Activated naive CD8-positive, alpha-beta T cell (primary cell): ENCODE measurements at regions not wholly inside any gene's neighbourhood (a gene's known extent, or its start where the extent isn't known, plus 50 kb on each side); places are given as distances from the start of the nearest gene placed in this dataset.
"Not testable (repeated sequence)": the region's sequence is repeated elsewhere in the genome, so short reads cannot be mapped to it uniquely, and the experiment has no call there.

ENCODE experiments used
- H3K27ac Mint-ChIP-seq: one replicate; pipeline ENCODE4 v1.8.0; 2021; ENCODE audit warnings: mixed read lengths
- H3K27me3 Mint-ChIP-seq: one replicate; pipeline ENCODE4 v1.8.0; 2021; ENCODE audit warnings: mixed read lengths
- H3K36me3 Mint-ChIP-seq: one replicate; pipeline ENCODE4 v1.8.0; 2021; ENCODE audit warnings: mixed read lengths
- H3K4me1 Mint-ChIP-seq: one replicate; pipeline ENCODE4 v1.8.0; 2021; ENCODE audit warnings: low read depth, mixed read lengths
- H3K4me3 Mint-ChIP-seq: one replicate; pipeline ENCODE4 v1.8.0; 2021; ENCODE audit warnings: mild to moderate bottlenecking, mixed read lengths
- H3K9me3 Mint-ChIP-seq: one replicate; pipeline ENCODE4 v1.8.0; 2021; ENCODE audit warnings: low read depth, mixed read lengths

- H3K27me3 Mint-ChIP-seq, H3K9me3 Mint-ChIP-seq, H3K4me3 Mint-ChIP-seq, H3K4me1 Mint-ChIP-seq, H3K27ac Mint-ChIP-seq, H3K36me3 Mint-ChIP-seq: not testable (repeated sequence)
Measured at GRCh38 chrX:149420566-149420965, 84.5 kb downstream of the IDS start.

GRCh38 chrX:149398027-149398426 is 107.1 kb downstream of the IDS start:
- H3K9me3 Mint-ChIP-seq: peaks cover 5% of the 10 kb centered on the region
- no peaks in the 10 kb centered on the region for H3K36me3 Mint-ChIP-seq
- no peak overlapping the region for H3K27ac Mint-ChIP-seq
- no peaks in the 10 kb centered on the region for H3K27me3 Mint-ChIP-seq
- H3K4me3 Mint-ChIP-seq: no peak overlapping the region
- H3K4me1 Mint-ChIP-seq: no peaks in the 10 kb centered on the region

- no peak overlapping the region for H3K27ac Mint-ChIP-seq
- no peaks in the 10 kb centered on the region for H3K4me1 Mint-ChIP-seq
- H3K4me3 Mint-ChIP-seq: no peak overlapping the region
- H3K9me3 Mint-ChIP-seq: peaks cover 5% of the 10 kb centered on the region
- H3K36me3 Mint-ChIP-seq: no peaks in the 10 kb centered on the region
- H3K27me3 Mint-ChIP-seq: no peaks in the 10 kb centered on the region
Measured at GRCh38 chrX:149392921-149393320, 112.2 kb downstream of the IDS start.

GRCh38 chrX:149383852-149384251 is 121.3 kb downstream of the IDS start:
- Mint-ChIP-seq H3K4me1 (no peaks in the 10 kb centered on the region), H3K4me3 (no peak overlapping the region), H3K9me3 (no peaks in the 10 kb centered on the region), H3K27me3 (peaks cover 9% of the 10 kb centered on the region), H3K36me3 (no peaks in the 10 kb centered on the region), H3K27ac (no peak overlapping the region)

DNA sequence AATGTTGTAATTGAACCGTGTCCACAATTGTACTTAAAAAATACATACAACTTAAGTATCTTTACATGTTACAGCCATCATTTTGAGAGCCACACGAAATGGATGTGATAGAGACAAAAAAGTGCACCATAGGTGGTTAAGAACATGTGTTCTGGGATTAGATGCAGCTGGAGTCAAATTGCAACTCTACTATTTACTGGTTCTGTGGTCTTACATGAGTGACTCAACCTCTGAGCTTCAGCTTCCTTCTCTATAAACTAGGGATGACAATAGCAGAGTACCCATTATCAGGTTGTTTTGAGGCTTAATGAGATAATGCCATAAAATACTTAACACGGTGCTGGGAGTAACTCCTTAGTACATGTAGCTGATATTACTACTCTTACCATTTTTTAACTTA is 130.4 kb downstream of the IDS start:
- no peaks in the 10 kb centered on the region for H3K36me3 Mint-ChIP-seq
- no peak overlapping the region for H3K4me3 Mint-ChIP-seq
- H3K27ac Mint-ChIP-seq: no peak overlapping the region
- no peaks in the 10 kb centered on the region for H3K9me3 Mint-ChIP-seq
- H3K27me3 Mint-ChIP-seq: no peaks in the 10 kb centered on the region
- no peaks in the 10 kb centered on the region for H3K4me1 Mint-ChIP-seq

DNA sequence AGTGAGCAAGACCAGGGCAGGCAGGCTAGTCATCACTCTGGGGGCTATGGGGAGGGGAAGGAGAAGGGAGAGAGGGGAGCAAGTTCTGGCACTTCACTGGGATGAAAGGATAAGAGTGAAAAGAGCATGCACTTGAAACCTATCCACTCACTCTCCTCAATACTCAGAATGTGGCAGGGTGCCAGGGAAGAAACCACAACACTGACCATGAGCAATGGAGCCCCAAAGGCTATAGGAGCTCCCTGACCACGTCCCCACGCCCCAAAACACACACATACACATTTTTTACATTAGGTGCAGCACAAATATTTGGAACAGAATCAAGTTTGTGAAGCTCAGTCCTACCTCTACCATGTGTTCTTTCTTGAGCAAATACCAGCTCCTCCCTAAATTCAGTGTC is 132.2 kb downstream of the IDS start:
- Mint-ChIP-seq H3K4me1 (no peaks in the 10 kb centered on the region), H3K27ac (no peak overlapping the region)

DNA sequence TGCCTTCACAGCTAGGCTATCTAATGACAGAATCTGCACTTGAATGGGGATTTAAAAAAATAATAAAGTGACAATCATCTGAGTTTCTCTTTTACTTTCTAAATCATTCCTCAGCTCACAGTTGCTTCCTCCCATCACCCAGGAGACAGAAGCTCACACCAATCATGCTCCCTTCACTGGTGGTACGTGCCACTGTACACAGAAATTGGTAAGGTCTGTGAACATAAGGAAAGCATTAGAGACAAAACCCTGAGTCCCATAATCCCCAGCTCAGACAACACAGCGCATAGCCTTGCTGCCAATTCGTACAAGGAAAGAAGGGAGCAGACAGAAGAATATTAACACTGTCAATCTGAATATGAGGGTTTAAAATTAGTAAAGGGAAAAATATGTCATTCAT is 133.1 kb downstream of the IDS start:
- no peaks in the 10 kb centered on the region for H3K36me3 Mint-ChIP-seq
- no peak overlapping the region for H3K4me3 Mint-ChIP-seq
- H3K27me3 Mint-ChIP-seq: no peaks in the 10 kb centered on the region
- H3K4me1 Mint-ChIP-seq: no peaks in the 10 kb centered on the region
- H3K9me3 Mint-ChIP-seq: no peaks in the 10 kb centered on the region
- no peak overlapping the region for H3K27ac Mint-ChIP-seq

More for the DNA sequence above, 132.2 kb downstream of the IDS start:
- H3K36me3 Mint-ChIP-seq: no peaks in the 10 kb centered on the region
- no peaks in the 10 kb centered on the region for H3K27me3 Mint-ChIP-seq
- no peaks in the 10 kb centered on the region for H3K9me3 Mint-ChIP-seq
- H3K4me3 Mint-ChIP-seq: no peak overlapping the region

DNA sequence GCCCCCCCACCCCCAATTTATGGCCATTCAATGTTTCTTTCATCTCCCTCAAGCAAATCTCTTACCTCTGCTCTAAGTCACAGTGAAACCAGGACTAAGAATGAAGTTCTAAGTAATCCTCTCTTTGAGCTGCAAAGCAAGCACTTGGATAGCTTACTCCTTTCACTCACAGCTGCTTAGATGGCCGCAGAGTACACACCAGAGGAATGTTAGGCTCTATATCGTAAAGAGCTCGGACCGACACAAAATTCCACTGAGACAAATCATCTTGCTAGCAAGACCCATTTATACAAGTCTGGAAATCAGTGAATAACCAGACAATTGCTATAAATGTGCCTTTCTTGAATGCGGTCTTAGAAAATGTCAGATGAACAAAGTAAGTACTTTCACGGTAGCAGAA is 135.0 kb downstream of the IDS start:
- peaks cover 1% of the 10 kb centered on the region for H3K27me3 Mint-ChIP-seq
- H3K4me1 Mint-ChIP-seq: no peaks in the 10 kb centered on the region
- H3K9me3 Mint-ChIP-seq: no peaks in the 10 kb centered on the region
- H3K4me3 Mint-ChIP-seq: no peak overlapping the region
- H3K36me3 Mint-ChIP-seq: no peaks in the 10 kb centered on the region
- H3K27ac Mint-ChIP-seq: no peak overlapping the region

DNA sequence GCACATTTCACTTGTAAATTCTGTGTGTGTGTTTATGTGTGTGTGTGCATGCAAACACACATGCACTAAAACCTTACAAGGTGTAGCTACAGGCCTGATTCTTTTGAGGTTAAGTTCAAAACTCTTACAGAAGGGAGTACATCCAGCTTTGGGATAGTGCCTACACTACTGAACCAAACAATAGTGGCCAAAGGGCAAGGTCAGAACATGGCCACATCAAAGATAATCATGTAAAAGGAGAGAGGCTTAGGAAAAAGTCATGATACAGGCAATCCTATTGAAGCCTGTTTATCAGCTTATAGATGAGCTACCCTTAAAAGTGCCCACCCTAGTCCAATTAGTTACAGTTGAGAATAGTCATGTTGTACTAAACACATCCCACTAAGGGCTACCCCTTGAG is 139.6 kb downstream of the IDS start:
- no peak overlapping the region for H3K4me3 Mint-ChIP-seq

DNA sequence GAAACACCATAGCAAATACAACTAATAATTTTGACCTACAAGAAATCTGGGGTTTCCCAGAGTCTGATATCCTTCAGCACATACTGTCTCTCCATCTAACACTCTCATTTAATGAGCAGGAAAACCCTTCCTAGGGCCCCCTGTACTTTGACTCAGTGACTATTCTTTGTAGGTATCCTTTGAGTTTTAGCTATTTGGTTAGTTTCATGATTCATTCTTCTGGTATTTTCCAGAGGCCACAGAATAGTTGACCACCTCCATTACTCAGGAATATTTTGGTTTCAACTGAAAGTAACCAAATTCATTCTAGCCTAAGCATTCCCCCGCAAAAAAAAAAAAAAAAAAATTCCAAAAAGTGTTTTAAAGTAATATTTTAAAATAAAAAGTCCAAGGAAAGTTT is 140.0 kb downstream of the IDS start:
- no peak overlapping the region for H3K27ac Mint-ChIP-seq
- peaks cover 2% of the 10 kb centered on the region for H3K27me3 Mint-ChIP-seq
- H3K4me3 Mint-ChIP-seq: no peak overlapping the region
- no peaks in the 10 kb centered on the region for H3K4me1 Mint-ChIP-seq
- no peaks in the 10 kb centered on the region for H3K9me3 Mint-ChIP-seq
- H3K36me3 Mint-ChIP-seq: no peaks in the 10 kb centered on the region

More for the DNA sequence above, 139.6 kb downstream of the IDS start:
- Mint-ChIP-seq H3K27me3 (peaks cover 2% of the 10 kb centered on the region), H3K9me3 (no peaks in the 10 kb centered on the region), H3K27ac (no peak overlapping the region), H3K36me3 (no peaks in the 10 kb centered on the region), H3K4me1 (no peaks in the 10 kb centered on the region)

DNA sequence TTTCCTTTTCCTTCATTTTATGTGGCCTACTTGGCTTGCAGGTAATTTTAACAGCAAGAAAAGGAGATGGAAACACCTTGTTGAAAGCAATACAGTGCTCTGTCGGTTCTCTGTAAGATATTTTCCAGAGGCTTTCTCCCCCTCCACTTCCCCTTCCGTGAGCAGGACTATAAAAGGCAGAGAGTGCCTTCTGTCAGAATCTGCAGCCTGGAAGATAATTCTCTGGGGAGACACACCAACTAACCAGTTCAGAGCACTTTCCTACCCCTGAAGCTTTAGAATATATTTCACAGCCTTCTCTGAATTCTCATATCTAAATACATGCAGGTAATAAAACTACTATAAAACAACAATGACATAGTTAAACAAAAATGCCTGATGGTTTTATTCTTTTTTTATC is 141.1 kb downstream of the IDS start:
- Mint-ChIP-seq H3K27me3 (peaks cover 2% of the 10 kb centered on the region), H3K9me3 (peaks cover under 1% of the 10 kb centered on the region), H3K27ac (no peak overlapping the region), H3K4me3 (no peak overlapping the region), H3K4me1 (no peaks in the 10 kb centered on the region), H3K36me3 (no peaks in the 10 kb centered on the region)

DNA sequence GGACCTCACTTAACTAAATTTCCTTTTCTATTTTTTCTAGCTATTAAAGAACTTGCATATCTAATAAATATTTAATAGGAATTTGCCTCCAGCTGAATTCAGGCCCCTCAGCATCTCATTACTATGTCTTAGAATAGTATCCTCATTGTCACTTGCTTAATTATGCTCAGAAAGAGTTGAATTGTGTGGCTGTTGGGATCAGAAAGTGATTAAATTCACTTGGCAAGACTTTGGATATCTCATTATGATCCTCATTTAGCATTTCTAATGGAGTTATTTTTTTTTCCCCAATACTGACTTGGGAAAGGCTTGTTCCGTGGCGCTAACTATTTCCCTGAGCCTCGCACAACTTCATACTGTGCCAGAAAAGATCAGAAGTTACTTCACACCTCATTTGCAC is 158.8 kb downstream of the IDS start:
- Mint-ChIP-seq H3K27me3 (peaks cover 1% of the 10 kb centered on the region), H3K36me3 (no peaks in the 10 kb centered on the region), H3K4me3 (no peak overlapping the region)

DNA sequence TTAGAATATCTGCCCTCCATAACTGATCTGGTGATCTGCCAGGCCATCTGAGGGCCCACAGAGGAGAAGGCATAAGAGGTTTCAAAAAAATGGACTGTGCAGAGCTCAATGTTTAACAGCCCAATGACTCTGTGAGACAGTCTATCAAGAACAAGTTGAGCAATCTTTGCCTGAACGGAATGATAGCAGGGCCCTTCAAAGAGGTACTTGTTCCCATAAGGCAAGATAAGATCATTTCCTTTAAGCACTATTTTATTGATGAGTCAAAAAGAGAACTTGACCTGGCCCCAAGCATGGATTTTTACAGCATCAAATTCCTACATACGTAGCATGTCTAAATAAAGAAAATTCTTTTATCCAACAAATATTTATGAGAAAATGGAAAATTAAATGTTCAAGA is 182.8 kb downstream of the IDS start:
- Mint-ChIP-seq H3K27ac (no peak overlapping the region), H3K9me3 (no peaks in the 10 kb centered on the region), H3K36me3 (no peaks in the 10 kb centered on the region), H3K4me3 (no peak overlapping the region), H3K27me3 (no peaks in the 10 kb centered on the region), H3K4me1 (peaks cover 3% of the 10 kb centered on the region)

More for the DNA sequence above, 158.8 kb downstream of the IDS start:
- H3K27ac Mint-ChIP-seq: no peak overlapping the region
- H3K4me1 Mint-ChIP-seq: no peaks in the 10 kb centered on the region
- H3K9me3 Mint-ChIP-seq: no peaks in the 10 kb centered on the region

GRCh38 chrX:149313871-149314371 is 191.2 kb downstream of the IDS start:
- Mint-ChIP-seq H3K4me1 (no peaks in the 10 kb centered on the region), H3K27ac (no peak overlapping the region), H3K36me3 (no peaks in the 10 kb centered on the region)

GRCh38 chrX:149312988-149313387 is 192.1 kb downstream of the IDS start:
- Mint-ChIP-seq H3K4me3 (no peak overlapping the region), H3K27me3 (no peaks in the 10 kb centered on the region), H3K36me3 (no peaks in the 10 kb centered on the region), H3K27ac (no peak overlapping the region), H3K4me1 (no peaks in the 10 kb centered on the region), H3K9me3 (no peaks in the 10 kb centered on the region)

More at GRCh38 chrX:149313871-149314371, 191.2 kb downstream of the IDS start:
- Mint-ChIP-seq H3K4me3 (no peak overlapping the region), H3K9me3 (no peaks in the 10 kb centered on the region), H3K27me3 (no peaks in the 10 kb centered on the region)

DNA sequence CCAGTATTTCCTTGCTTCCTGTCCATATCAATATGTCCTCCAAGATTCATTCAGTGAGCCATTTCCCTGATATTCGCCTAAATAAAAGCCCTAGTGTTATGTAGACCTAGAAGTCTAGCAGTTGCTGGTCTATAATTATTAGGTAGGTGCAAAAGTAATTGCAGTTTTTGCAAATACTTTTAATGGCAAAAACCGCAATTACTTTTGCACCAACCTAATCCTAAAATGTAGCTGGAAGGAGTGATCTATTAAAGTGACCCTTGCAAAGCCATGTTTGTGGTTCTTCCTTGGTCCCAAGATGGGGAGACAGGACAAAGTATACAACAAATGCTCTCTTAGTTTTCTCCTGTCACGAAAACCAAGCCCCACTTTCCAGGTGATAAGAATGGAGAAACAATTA is 193.0 kb downstream of the IDS start:
- no peaks in the 10 kb centered on the region for H3K4me1 Mint-ChIP-seq
- H3K9me3 Mint-ChIP-seq: no peaks in the 10 kb centered on the region
- H3K4me3 Mint-ChIP-seq: no peak overlapping the region
- no peaks in the 10 kb centered on the region for H3K27me3 Mint-ChIP-seq
- H3K36me3 Mint-ChIP-seq: no peaks in the 10 kb centered on the region
- H3K27ac Mint-ChIP-seq: no peak overlapping the region
